PC-3 (cell line): ENCODE measurements at regions not wholly inside any gene's neighbourhood (a gene's known extent, or its start where the extent isn't known, plus 50 kb on each side); places are given as distances from the start of the nearest gene placed in this dataset.

Source experiments
- ATAC-seq: fragments of 200-7000 bp; cut with Tn5 transposase; 2 replicates; pipeline ENCODE4 v1.9.1; 2020; ENCODE audit warnings: mild to moderate bottlenecking, moderate library complexity
- BruUV-seq: library from RNA; stranded (reverse); fragments of 400-500 nt; replicated peaks from 2 replicates; lab custom pipeline; 2021; lab: Mats Ljungman, UMichigan
- CTCF ChIA-PET: fragments of 300-600 bp; sonication (Branson Sonifier 250); formaldehyde crosslinking; loops from one replicate; lab custom pipeline; 2022; ENCODE audit warnings: antibody characterized with exemption; lab: Charles Lee
- POLR2A ChIA-PET: fragments of 300-600 bp; sonication (Branson Sonifier 250); formaldehyde crosslinking; loops from one replicate; lab custom pipeline; 2022; ENCODE audit warnings: antibody characterized with exemption; ENCODE audit not compliant: unreplicated experiment; lab: Charles Lee
- DNase-seq: peaks from one replicate; pipeline ENCODE4 v3.0.0-alpha.2; 2015
- H2AFZ ChIP-seq: fragments of 300-600 bp; sonication (generic); 2 replicates; pipeline ENCODE4 v1.6.0; 2016; ENCODE audit warnings: antibody characterized with exemption, low read length
- H3F3A ChIP-seq: fragments of 300-600 bp; sonication (generic); one replicate; pipeline ENCODE4 v1.6.0; 2017; ENCODE audit warnings: antibody characterized with exemption, low read length, control low read depth, mild to moderate bottlenecking; ENCODE audit not compliant: unreplicated experiment
- H3K27ac ChIP-seq: fragments of 300-600 bp; sonication (generic); 2 replicates; pipeline ENCODE4 v1.5.1; 2016; ENCODE audit warnings: mild to moderate bottlenecking, low read length
- H3K27me3 ChIP-seq: fragments of 300-600 bp; sonication (generic); 2 replicates; pipeline ENCODE4 v1.6.1; 2016; ENCODE audit warnings: low read length, mixed read lengths
- H3K36me3 ChIP-seq: fragments of 300-600 bp; sonication (generic); 2 replicates; pipeline ENCODE4 v1.6.1; 2016; ENCODE audit warnings: low read depth, mixed run types, low read length, mixed read lengths
- H3K4me1 ChIP-seq: fragments of 300-600 bp; sonication (generic); 2 replicates; pipeline ENCODE4 v1.5.1; 2016; ENCODE audit warnings: low read length; ENCODE audit not compliant: insufficient read depth
- H3K4me2 ChIP-seq: fragments of 300-600 bp; sonication (generic); 2 replicates; pipeline ENCODE4 v1.6.0; 2016; ENCODE audit warnings: low read length
- H3K4me3 ChIP-seq: fragments of 300-600 bp; sonication (generic); 2 replicates; pipeline ENCODE4 v1.5.1; 2016; ENCODE audit warnings: mild to moderate bottlenecking, low read length, mixed read lengths
- H3K79me2 ChIP-seq: fragments of 300-600 bp; sonication (generic); 2 replicates; pipeline ENCODE4 v1.6.1; 2017; ENCODE audit warnings: low read length, mixed read lengths
- H3K9ac ChIP-seq: fragments of 300-600 bp; sonication (generic); 2 replicates; pipeline ENCODE4 v1.6.0; 2016; ENCODE audit warnings: mild to moderate bottlenecking, low read length
- H3K9me2 ChIP-seq: fragments of 300-600 bp; sonication (generic); replicated peaks from 2 replicates; pipeline ENCODE4 v1.6.1; 2016; ENCODE audit warnings: mixed run types, low read length, mixed read lengths
- H3K9me3 ChIP-seq: fragments of 300-600 bp; sonication (generic); 2 replicates; pipeline ENCODE4 v1.6.1; 2016; ENCODE audit warnings: low read length, mixed read lengths
- H4K20me1 ChIP-seq: fragments of 300-600 bp; sonication (generic); 2 replicates; pipeline ENCODE4 v1.6.1; 2016; ENCODE audit warnings: low read length, mixed read lengths
- EZH2 ChIP-seq: fragments of 300-600 bp; sonication (generic); IDR thresholded peaks from one replicate; pipeline ENCODE4 v1.6.1; 2017; ENCODE audit warnings: antibody characterized with exemption, mild to moderate bottlenecking, low read length; ENCODE audit not compliant: unreplicated experiment
- EZH2phosphoT487 ChIP-seq: fragments of 300-600 bp; sonication (generic); IDR thresholded peaks from 2 replicates; pipeline ENCODE4 v1.6.1; 2018; ENCODE audit warnings: mild to moderate bottlenecking, antibody characterized with exemption, low read length, borderline replicate concordance
- intact Hi-C: fragments of 100-400 bp; cut with micrococcal nuclease; formaldehyde crosslinking; loops from 2 replicates; pipeline ENCODE4 v1.9.0; 2023
- TF ChIP-seq, protein P1 (sequence below): fragments of 300-600 bp; sonication (generic); conservative IDR thresholded peaks from 2 replicates; pipeline ENCODE4 v1.5.1; 2017; ENCODE audit warnings: antibody characterized with exemption, low read depth, mild to moderate bottlenecking, low read length

DNA sequence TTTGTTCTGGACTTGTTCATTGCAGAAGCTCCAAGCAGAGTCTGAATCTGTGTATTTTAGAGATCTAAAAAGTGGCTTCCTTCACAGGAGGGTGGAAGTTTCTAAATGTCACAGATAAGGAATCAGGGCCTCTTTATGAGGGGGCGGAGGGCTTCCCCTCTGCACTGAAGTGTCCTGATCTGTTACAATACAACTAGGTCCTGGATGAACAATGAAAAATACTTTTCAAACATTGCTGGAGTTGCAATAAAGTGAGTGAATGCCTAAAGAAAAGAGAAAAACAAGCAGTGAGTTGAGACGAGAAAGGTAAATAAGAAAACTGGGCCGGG is 179.3 kb upstream of the HDAC4 start:
- Histone ChIP-seq H4K20me1 (no peaks in the 10 kb centered on the region), H3K27ac (no peak overlapping the region), H2AFZ (no peak overlapping the region), H3K27me3 (peaks cover 84% of the 10 kb centered on the region), H3K4me1 (no peaks in the 10 kb centered on the region), H3K9me2 (no peaks in the 10 kb centered on the region), H3F3A (no peaks in the 10 kb centered on the region), H3K9me3 (no peaks in the 10 kb centered on the region), H3K4me3 (no peak overlapping the region), H3K79me2 (no peaks in the 10 kb centered on the region), H3K9ac (no peak overlapping the region), H3K36me3 (no peaks in the 10 kb centered on the region), H3K4me2 (no peak overlapping the region)
- TF ChIP-seq EZH2: no peak
- no peak for TF ChIP-seq EZH2phosphoT487
- TF ChIP-seq, protein P1, sequence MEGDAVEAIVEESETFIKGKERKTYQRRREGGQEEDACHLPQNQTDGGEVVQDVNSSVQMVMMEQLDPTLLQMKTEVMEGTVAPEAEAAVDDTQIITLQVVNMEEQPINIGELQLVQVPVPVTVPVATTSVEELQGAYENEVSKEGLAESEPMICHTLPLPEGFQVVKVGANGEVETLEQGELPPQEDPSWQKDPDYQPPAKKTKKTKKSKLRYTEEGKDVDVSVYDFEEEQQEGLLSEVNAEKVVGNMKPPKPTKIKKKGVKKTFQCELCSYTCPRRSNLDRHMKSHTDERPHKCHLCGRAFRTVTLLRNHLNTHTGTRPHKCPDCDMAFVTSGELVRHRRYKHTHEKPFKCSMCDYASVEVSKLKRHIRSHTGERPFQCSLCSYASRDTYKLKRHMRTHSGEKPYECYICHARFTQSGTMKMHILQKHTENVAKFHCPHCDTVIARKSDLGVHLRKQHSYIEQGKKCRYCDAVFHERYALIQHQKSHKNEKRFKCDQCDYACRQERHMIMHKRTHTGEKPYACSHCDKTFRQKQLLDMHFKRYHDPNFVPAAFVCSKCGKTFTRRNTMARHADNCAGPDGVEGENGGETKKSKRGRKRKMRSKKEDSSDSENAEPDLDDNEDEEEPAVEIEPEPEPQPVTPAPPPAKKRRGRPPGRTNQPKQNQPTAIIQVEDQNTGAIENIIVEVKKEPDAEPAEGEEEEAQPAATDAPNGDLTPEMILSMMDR: no peak
- BruUV-seq: no TSS peak
- ChIA-PET POLR2A (no interaction called here), CTCF (no interaction called here)
- DNase-seq: no peak
- no peak for ATAC-seq
- intact Hi-C loops: no loop called here

DNA sequence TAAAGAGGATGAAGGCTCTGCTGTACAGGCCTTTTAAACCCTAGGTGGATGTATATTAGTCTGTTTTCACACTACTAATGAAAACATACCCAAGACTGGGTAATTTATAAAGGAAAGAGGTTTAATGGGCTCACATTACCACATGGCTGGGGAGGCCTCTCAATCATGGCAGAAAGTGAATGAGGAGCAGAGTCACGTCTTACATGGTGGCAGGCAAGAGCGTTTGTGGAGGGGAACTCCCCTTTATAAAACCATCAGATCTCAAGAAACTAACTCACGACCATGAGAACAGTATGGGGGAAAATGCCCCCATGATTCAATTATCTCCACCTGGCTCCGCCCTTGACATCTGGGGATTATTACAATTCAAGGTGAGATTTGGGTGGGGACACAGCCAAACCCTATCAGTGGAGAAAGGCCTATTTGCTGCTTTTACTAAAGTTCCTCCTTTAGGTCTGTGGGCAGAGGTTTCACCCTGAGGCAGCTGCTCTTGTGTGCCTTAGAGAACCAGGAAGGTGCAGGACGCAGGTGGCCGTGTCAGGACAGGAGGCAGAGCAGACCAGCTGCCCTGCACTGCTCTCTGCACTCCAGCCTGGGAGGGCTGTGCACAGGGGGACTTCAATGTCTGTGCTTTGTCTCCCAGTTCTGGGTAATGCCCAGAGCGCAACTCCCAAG is 178.8 kb upstream of the HDAC4 start:
- Histone ChIP-seq H3K9ac (no peak overlapping the region), H2AFZ (no peak overlapping the region), H3K79me2 (no peaks in the 10 kb centered on the region), H3K4me1 (no peaks in the 10 kb centered on the region), H3K9me3 (no peaks in the 10 kb centered on the region), H3K36me3 (no peaks in the 10 kb centered on the region), H3K9me2 (no peaks in the 10 kb centered on the region), H4K20me1 (no peaks in the 10 kb centered on the region), H3K4me3 (no peak overlapping the region), H3F3A (no peaks in the 10 kb centered on the region), H3K27me3 (peaks cover 84% of the 10 kb centered on the region), H3K27ac (no peak overlapping the region), H3K4me2 (no peak overlapping the region)
- no peak for ATAC-seq
- intact Hi-C loops: no loop called here
- ChIA-PET POLR2A (no interaction called here), CTCF (no interaction called here)
- no peak for DNase-seq
- BruUV-seq: no TSS peak
- TF ChIP-seq, protein P1: no peak
- no peak for TF ChIP-seq EZH2
- TF ChIP-seq EZH2phosphoT487: no peak

DNA sequence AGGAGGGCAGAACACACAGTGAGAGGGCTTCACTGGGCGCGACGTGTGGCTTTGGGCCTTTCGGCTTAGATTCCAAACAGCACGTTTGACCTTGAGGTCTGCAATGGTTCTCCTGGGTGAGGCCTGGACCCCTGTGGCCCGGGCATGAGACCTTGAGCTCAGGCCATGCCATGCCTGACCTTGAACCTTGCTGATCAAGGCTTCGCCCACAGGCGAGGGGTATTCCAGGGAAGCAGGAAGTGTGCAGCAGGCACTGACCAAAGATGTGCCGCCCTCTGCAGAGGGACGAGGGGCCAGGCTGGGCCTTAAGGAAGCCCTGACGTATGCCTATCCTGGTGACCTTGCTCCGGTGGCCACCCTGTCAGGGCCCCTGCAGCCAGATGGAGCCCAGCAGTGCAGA is 178.3 kb upstream of the HDAC4 start:
- no peak for DNase-seq
- no peaks in the 10 kb centered on the region for H4K20me1 ChIP-seq
- H3K27ac ChIP-seq: no peak overlapping the region
- H3K27me3 ChIP-seq: peaks cover 82% of the 10 kb centered on the region
- H3K9ac ChIP-seq: no peak overlapping the region
- no peaks in the 10 kb centered on the region for H3K4me1 ChIP-seq
- no peaks in the 10 kb centered on the region for H3K9me2 ChIP-seq
- no peaks in the 10 kb centered on the region for H3F3A ChIP-seq
- H3K36me3 ChIP-seq: no peaks in the 10 kb centered on the region
- H3K4me2 ChIP-seq: no peak overlapping the region
- H2AFZ ChIP-seq: no peak overlapping the region
- BruUV-seq: no TSS peak
- no peak for TF ChIP-seq EZH2
- POLR2A ChIA-PET: no interaction called here
- no peaks in the 10 kb centered on the region for H3K79me2 ChIP-seq
- no peak for ATAC-seq
- intact Hi-C loops: no loop called here
- CTCF ChIA-PET: no interaction called here
- no peak overlapping the region for H3K4me3 ChIP-seq
- H3K9me3 ChIP-seq: no peaks in the 10 kb centered on the region
